ENCODE measurements at regions not wholly inside any gene's neighbourhood (a gene's known extent, or its start where the extent isn't known, plus 50 kb on each side); places are given as distances from the start of the nearest gene placed in this dataset.

DNA sequence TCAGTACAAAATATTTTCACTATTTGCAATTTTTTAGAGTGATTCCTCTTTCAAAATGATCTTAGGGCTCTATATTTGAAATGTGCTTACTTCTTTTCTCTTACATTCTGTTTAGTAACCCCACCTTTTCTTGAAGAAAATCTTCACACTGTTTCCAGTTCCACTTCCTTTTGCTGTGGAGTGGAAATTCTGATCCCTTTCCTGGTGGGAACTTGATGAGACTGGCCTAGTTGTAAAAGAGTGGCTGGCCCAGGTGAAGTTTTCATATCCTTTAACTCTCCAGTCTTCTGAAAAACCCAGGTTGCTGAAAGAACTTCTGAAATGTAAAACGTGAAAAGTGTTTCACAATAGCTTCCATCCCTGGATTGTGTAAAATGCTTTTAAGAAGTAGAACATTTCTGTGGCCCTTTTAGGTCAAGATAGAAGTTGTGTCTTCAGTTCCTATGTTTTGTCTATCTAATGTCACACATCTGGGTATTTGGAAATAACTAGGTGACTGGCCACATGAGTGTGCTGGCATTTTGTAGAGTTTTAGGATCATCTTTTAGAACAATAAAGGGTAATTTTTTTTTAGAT, 84.8 kb upstream of the LRIG1 start:
- CTCF ChIA-PET, result no interaction called here
- POLR2A ChIA-PET, result no interaction called here
- intact Hi-C loops (cut with micrococcal nuclease), result no loop called here
- no peak overlapping the region for H3K27ac Mint-ChIP-seq
- H3K36me3 Mint-ChIP-seq (ENCODE audit: low read depth), result no peaks in the 10 kb centered on the region
- H3K4me1 Mint-ChIP-seq (ENCODE audit: low read depth), result peaks cover 15% of the 10 kb centered on the region
- H3K27me3 Mint-ChIP-seq, result peaks cover 24% of the 10 kb centered on the region
- no peak for TF ChIP-seq CTCF (IDR thresholded peaks at IDR 0.05)
- no peak overlapping the region for H3K4me3 Mint-ChIP-seq
- no peaks in the 10 kb centered on the region for H3K9me3 Mint-ChIP-seq
- ATAC-seq (no peak), DNase-seq (no peak)

DNA sequence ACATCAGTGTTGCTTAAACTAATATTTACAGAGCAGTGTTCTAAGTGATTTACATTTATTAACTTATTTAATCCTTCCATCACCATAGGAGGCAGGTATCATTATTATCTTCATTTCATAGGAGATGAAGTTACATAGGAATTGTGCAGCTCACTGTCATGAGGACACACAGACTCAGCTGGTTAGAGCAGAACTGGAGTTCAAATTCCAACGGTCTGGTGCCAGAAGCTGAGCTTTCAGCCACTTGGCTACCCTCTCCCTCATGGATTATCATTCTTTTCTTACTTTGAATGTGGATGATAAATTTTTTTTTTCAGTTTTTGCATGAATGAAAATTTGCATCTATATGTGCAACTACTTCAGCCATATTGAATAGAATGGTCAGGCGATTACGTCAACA, 86.0 kb upstream of the LRIG1 start:
- CTCF ChIA-PET, result no interaction called here
- Mint-ChIP-seq H3K4me1 (ENCODE audit: low read depth) (peaks cover 15% of the 10 kb centered on the region), H3K36me3 (ENCODE audit: low read depth) (no peaks in the 10 kb centered on the region), H3K9me3 (no peaks in the 10 kb centered on the region), H3K27ac (no peak overlapping the region), H3K27me3 (peaks cover 21% of the 10 kb centered on the region), H3K4me3 (no peak overlapping the region)
- ATAC-seq (no peak), DNase-seq (no peak)
- POLR2A ChIA-PET, result no interaction called here
- TF ChIP-seq CTCF (IDR thresholded peaks at IDR 0.05), result no peak
- intact Hi-C loops (cut with micrococcal nuclease), result no loop called here

DNA sequence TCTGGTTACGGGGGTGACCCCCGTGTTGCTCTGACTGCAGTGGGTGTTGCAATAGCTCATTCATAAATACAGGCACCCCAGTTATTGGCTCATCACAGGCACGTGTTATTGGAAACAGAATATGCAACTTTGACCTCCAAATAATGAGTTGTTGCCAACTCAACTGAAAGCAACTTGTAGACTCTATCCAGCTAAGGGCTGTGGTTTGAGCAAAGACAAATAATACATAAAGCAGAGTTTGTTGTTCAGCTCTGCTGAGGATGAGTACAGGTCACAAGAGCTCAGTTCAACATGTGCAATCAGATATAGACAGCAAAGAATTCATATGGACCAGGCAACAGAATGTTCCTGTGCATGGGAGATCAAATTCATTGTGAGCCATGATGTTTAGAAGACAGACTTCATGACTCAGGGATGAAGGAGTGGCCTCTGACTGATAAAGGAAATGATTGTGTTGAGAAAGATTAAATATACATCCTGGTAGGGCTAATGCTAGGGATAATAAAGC, 87.6 kb upstream of the LRIG1 start:
- intact Hi-C loops (cut with micrococcal nuclease), result no loop called here
- CTCF ChIA-PET, result interaction anchor here (1.3 kb wide), 1 partner anchor 181 kb away, joined by 6 read pairs; no protein-coding TSS in a partner anchor
- POLR2A ChIA-PET, result no interaction called here

DNA sequence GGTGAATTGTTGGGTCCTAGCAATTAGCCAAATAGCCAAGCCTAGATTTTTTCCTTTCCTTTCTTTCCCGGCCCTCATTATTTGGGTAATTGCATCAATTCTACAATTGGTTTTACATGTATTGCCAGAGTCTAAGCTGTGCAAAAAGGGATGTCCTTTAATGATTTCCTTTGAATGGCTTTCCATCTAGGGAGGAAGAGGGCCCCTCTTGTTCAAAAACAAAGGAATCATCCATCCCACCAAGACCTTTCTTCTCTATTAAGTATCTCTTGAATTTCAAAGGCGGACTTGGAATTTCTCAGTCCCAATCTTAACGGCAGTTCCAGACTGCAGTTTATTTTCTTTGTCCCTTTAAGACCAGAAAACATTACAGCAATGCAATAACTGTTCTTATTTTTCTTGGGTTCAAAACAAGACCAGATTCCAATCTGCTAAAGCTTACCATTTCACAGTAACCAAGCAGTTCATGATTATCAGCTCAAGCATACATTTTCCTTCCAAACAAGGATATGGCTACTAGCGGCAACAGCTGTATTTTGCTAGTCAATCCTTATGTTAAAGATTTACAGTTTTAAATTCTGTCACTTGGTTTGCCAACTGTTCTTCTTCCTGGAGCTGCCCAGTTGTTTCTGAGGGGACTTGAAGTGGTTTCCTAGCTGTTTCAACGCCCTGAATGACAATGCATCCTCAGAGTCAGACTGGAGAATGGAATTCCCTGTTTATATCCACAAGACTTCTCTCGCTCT, 91.4 kb upstream of the LRIG1 start:
- CTCF ChIA-PET, result interaction anchor here (1.0 kb wide), 1 partner anchor 10 kb away, joined by 3 read pairs; no protein-coding TSS in a partner anchor
- intact Hi-C loops (cut with micrococcal nuclease), result no loop called here
- Mint-ChIP-seq H3K4me3 (no peak overlapping the region), H3K27ac (no peak overlapping the region), H3K4me1 (ENCODE audit: low read depth) (no peaks in the 10 kb centered on the region), H3K9me3 (no peaks in the 10 kb centered on the region), H3K27me3 (peaks cover 12% of the 10 kb centered on the region), H3K36me3 (ENCODE audit: low read depth) (no peaks in the 10 kb centered on the region)
- no peak for ATAC-seq
- POLR2A ChIA-PET, result no interaction called here
- no peak for TF ChIP-seq CTCF (IDR thresholded peaks at IDR 0.05)
- no peak for DNase-seq

More for the DNA sequence above, 87.6 kb upstream of the LRIG1 start:
- no peak overlapping the region for H3K4me3 Mint-ChIP-seq
- no peaks in the 10 kb centered on the region for H3K9me3 Mint-ChIP-seq
- TF ChIP-seq CTCF (IDR thresholded peaks at IDR 0.05), result no peak
- peaks cover 3% of the 10 kb centered on the region for H3K4me1 Mint-ChIP-seq (ENCODE audit: low read depth)
- peaks cover 21% of the 10 kb centered on the region for H3K27me3 Mint-ChIP-seq
- H3K36me3 Mint-ChIP-seq (ENCODE audit: low read depth), result no peaks in the 10 kb centered on the region
- no peak overlapping the region for H3K27ac Mint-ChIP-seq
- no peak for ATAC-seq
- no peak for DNase-seq

DNA sequence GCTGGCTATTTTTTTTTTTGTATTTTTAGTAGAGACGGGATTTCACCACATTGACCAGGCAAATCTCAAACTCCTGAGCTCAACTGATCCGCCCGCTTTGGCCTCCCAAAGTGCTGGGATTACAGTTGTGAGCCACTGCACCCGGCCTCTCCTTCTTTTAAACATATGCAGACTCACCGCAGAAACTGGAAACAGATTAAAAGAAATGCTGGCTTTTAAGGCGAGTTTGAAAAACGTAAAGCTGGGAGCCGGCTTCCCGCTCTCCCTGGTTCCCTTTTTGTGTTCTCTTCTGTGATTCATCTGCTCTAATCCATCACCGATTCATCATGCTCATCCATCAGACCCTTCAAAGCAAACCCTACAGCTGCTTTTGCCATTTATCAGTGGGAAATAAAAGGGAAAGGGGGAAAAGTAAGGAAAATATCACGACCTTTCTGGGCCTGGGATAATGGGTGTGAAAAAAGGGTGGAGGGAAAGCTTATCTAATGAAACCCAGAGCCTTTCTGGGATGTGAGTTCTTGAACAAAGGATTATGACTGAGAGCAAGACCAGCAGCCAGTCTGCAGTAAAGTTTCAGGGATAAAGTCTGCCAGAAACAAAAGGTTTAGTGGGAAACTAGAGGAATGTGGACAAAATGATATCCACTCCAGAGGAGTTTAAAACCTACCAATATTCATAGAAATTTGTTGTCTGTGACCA, 92.3 kb upstream of the LRIG1 start:
- Mint-ChIP-seq H3K36me3 (ENCODE audit: low read depth) (no peaks in the 10 kb centered on the region), H3K4me1 (ENCODE audit: low read depth) (no peaks in the 10 kb centered on the region), H3K27me3 (peaks cover 8% of the 10 kb centered on the region), H3K4me3 (no peak overlapping the region), H3K27ac (no peak overlapping the region), H3K9me3 (no peaks in the 10 kb centered on the region)
- ATAC-seq (no peak), DNase-seq (no peak)
- intact Hi-C loops (cut with micrococcal nuclease), result no loop called here
- no peak for TF ChIP-seq CTCF (IDR thresholded peaks at IDR 0.05)
- POLR2A ChIA-PET, result no interaction called here
- CTCF ChIA-PET, result no interaction called here

Data from activated CD8-positive, alpha-beta T cell treated with anti-CD3 and anti-CD28 coated beads for 36 hours (primary cell).